GM12878 (cell line): ENCODE measurements at regions not wholly inside any gene's neighbourhood (a gene's known extent, or its start where the extent isn't known, plus 50 kb on each side); places are given as distances from the start of the nearest gene placed in this dataset.

Experiments
- ATAC-seq: fragments of 200-7000 bp; cut with Tn5 transposase; 3 replicates; pipeline ENCODE4 v1.9.1; 2020; ENCODE audit warnings: mild to moderate bottlenecking, moderate library complexity
- BruUV-seq: library from RNA; stranded (reverse); fragments of 400-500 nt; replicated peaks from 2 replicates; lab custom pipeline; 2021; lab: Mats Ljungman, UMichigan
- CTCF ChIA-PET: fragments of 300-600 bp; sonication (Branson Sonifier 250); formaldehyde crosslinking; extraction: SDS; loops from one replicate; lab custom pipeline; 2021; ENCODE audit warnings: inconsistent platforms; lab: Yijun Ruan, JAX
- POLR2A ChIA-PET: fragments of 350-600 bp; formaldehyde crosslinking; extraction: SDS; loops from one replicate; lab custom pipeline; 2021; ENCODE audit warnings: inconsistent platforms; lab: Charles Lee
- RAD21 ChIA-PET: fragments of 300-600 bp; sonication (Branson Sonifier 250); formaldehyde crosslinking; loops from one replicate; lab custom pipeline; 2023; ENCODE audit warnings: antibody characterized with exemption; ENCODE audit not compliant: unreplicated experiment; lab: Charles Lee
- SMC1A ChIA-PET: fragments of 300-600 bp; sonication (Branson Sonifier 250); formaldehyde crosslinking; loops from one replicate; lab custom pipeline; 2023; ENCODE audit not compliant: unreplicated experiment, uncharacterized antibody; lab: Charles Lee
- DNase-seq: peaks from one replicate; pipeline ENCODE4 v3.0.0-alpha.2; 2011; ENCODE audit warnings: low read depth, low spot score
- FAIRE-seq: peaks from 3 replicates; lab custom pipeline; 2011; peaks lifted over from hg19 to GRCh38; lab: Jason Lieb, UNC
- H2AFZ ChIP-seq: 2 replicates; pipeline ENCODE4 v1.6.0; 2011; ENCODE audit warnings: low read depth, low read length, control low read depth; ENCODE audit not compliant: control insufficient read depth
- H3K27ac ChIP-seq: 2 replicates; pipeline ENCODE4 v1.5.1; 2011; ENCODE audit warnings: control low read depth; ENCODE audit not compliant: control insufficient read depth, insufficient read depth
- H3K27me3 ChIP-seq, 2 experiments: replicated peaks in 1 of 2; 2 replicates each; pipeline versions ENCODE4 v1.6.0 to v1.6.1; 2011; ENCODE audit warnings: low read length in 1 of 2; ENCODE audit not compliant: control insufficient read depth in 2 of 2, insufficient read depth in 2 of 2
- H3K36me3 ChIP-seq, 2 experiments: 2 replicates each; pipeline ENCODE4 v1.5.1; 2011; ENCODE audit warnings: low read length in 1 of 2; ENCODE audit not compliant: control insufficient read depth in 2 of 2, insufficient read depth in 2 of 2
- H3K4me1 ChIP-seq: 2 replicates; pipeline ENCODE4 v1.6.1; 2011; ENCODE audit warnings: mild to moderate bottlenecking, low read length, moderate library complexity, mixed read lengths; ENCODE audit not compliant: control insufficient read depth, insufficient read depth
- H3K4me2 ChIP-seq: 2 replicates; pipeline ENCODE4 v1.6.0; 2011; ENCODE audit warnings: control low read depth; ENCODE audit not compliant: control insufficient read depth, insufficient read depth
- H3K4me3 ChIP-seq: fragments of 200-600 bp; sonication (generic); 2 replicates; pipeline ENCODE4 v1.5.1; 2016
- H3K79me2 ChIP-seq: 2 replicates; pipeline ENCODE4 v1.6.0; 2011; ENCODE audit warnings: low read length; ENCODE audit not compliant: control insufficient read depth, insufficient read depth
- H3K9ac ChIP-seq: 2 replicates; pipeline ENCODE4 v1.8.0; 2011; ENCODE audit warnings: low read length, control low read depth, mixed read lengths; ENCODE audit not compliant: control insufficient read depth, insufficient read depth
- H3K9me3 ChIP-seq: replicated peaks from 3 replicates; pipeline ENCODE4 v1.5.1; 2011; ENCODE audit warnings: mild to moderate bottlenecking, low read length; ENCODE audit not compliant: control insufficient read depth, insufficient read depth
- H4K20me1 ChIP-seq: 2 replicates; pipeline ENCODE4 v1.6.0; 2011; ENCODE audit not compliant: control insufficient read depth, insufficient read depth
- ATF3 ChIP-seq: IDR thresholded peaks from 2 replicates; pipeline ENCODE4 v1.6.1; 2011; ENCODE audit warnings: low read depth, mild to moderate bottlenecking, low read length, moderate library complexity, borderline replicate concordance; ENCODE audit errors: extremely low read depth
- CHD1 ChIP-seq: IDR thresholded peaks from 2 replicates; pipeline ENCODE4 v1.6.1; 2012; ENCODE audit warnings: low read depth, low read length, improper control_type of control experiment
- CHD2 ChIP-seq: IDR thresholded peaks from 2 replicates; pipeline ENCODE4 v1.6.1; 2011; ENCODE audit warnings: low read depth, low read length, improper control_type of control experiment, borderline replicate concordance
- CUX1 ChIP-seq: IDR thresholded peaks from 2 replicates; pipeline ENCODE4 v1.6.1; 2012; ENCODE audit warnings: improper control_type of control experiment, low read depth, low read length; ENCODE audit not compliant: insufficient replicate concordance
- E2F8 ChIP-seq: fragments of 450-650 bp; IDR thresholded peaks from 2 replicates; pipeline ENCODE4 v1.6.1; 2018; ENCODE audit warnings: mild to moderate bottlenecking, low read depth, moderate library complexity; ENCODE audit not compliant: partially characterized antibody
- LARP7 ChIP-seq: fragments of 450-650 bp; IDR thresholded peaks from 2 replicates; pipeline ENCODE4 v1.6.1; 2017; ENCODE audit warnings: mild to moderate bottlenecking
- MLLT1 ChIP-seq: fragments of 450-650 bp; IDR thresholded peaks from 2 replicates; pipeline ENCODE4 v1.6.1; 2016; ENCODE audit warnings: mild to moderate bottlenecking
- NFYB ChIP-seq: IDR thresholded peaks from 2 replicates; pipeline ENCODE4 v1.6.1; 2011; ENCODE audit warnings: low read depth, mild to moderate bottlenecking, low read length, improper control_type of control experiment, moderate library complexity; ENCODE audit not compliant: insufficient read depth
- PAX8 ChIP-seq: fragments of 450-650 bp; IDR thresholded peaks from 2 replicates; pipeline ENCODE4 v1.6.1; 2017; ENCODE audit warnings: mild to moderate bottlenecking, moderate library complexity
- POLR2A ChIP-seq: IDR thresholded peaks from 2 replicates; pipeline ENCODE4 v1.6.1; 2011; ENCODE audit warnings: low read depth, mild to moderate bottlenecking, low read length
- SIX5 ChIP-seq: IDR thresholded peaks from 2 replicates; pipeline ENCODE4 v1.6.1; 2011; ENCODE audit warnings: mild to moderate bottlenecking, low read depth, low read length, moderate library complexity; ENCODE audit not compliant: severe bottlenecking
- TBL1XR1 ChIP-seq: IDR thresholded peaks from 2 replicates; pipeline ENCODE4 v1.6.1; 2012; ENCODE audit warnings: low read depth, low read length, improper control_type of control experiment
- WGBS: methylation state at CpG from one replicate; pipeline ENCODE4 v1.1.6; 2016; ENCODE audit warnings: low lambda C conversion rate; ENCODE audit not compliant: insufficient replicate concordance, insufficient coverage; ENCODE audit errors: missing lambda C conversion rate; 5-methylcytosine and 5-hydroxymethylcytosine counted together
- in situ Hi-C: fragments of 300-500 bp; cut with MboI; formaldehyde crosslinking; loops from 9 replicates; pipeline ENCODE4 v1.14.3; 2018; ENCODE audit warnings: mixed read lengths
- intact Hi-C: fragments of 100-400 bp; cut with micrococcal nuclease; formaldehyde crosslinking; loops from one replicate; pipeline ENCODE4 v1.14.2; 2022; ENCODE audit not compliant: unreplicated experiment

- H3K4me3 ChIP-seq = no peak overlapping the region
- H4K20me1 ChIP-seq = no peaks in the 10 kb centered on the region
- intact Hi-C loops (no loop called here), in situ Hi-C loops (no loop called here)
- H3K9ac ChIP-seq = no peak overlapping the region
- no peaks in the 10 kb centered on the region for H3K4me1 ChIP-seq
- ChIA-PET CTCF (no interaction called here), SMC1A (interaction anchor here (0.6 kb wide), 1 partner anchor 219 kb away, joined by 3 read pairs; no protein-coding TSS in a partner anchor)
- no peak for ATAC-seq
- H3K27me3 ChIP-seq = peaks cover 0 to 2% of the 10 kb centered on the region in 2 experiments; a peak in 1 of 4 replicates
- no peak for DNase-seq
- H3K27ac ChIP-seq = no peak overlapping the region
- 40% methylated on average over 4 of the region's 5 CpGs for WGBS
- H3K4me2 ChIP-seq = no peak overlapping the region
- no peak for TF ChIP-seq E2F8
- no peak for TF ChIP-seq POLR2A
- no peak for TF ChIP-seq ATF3
- no peak for TF ChIP-seq CHD2
- TF ChIP-seq LARP7 = no peak
- TF ChIP-seq NFYB = no peak
- no peak for TF ChIP-seq TBL1XR1
- no peak for TF ChIP-seq MLLT1
- TF ChIP-seq CHD1 = no peak
- TF ChIP-seq PAX8 = no peak
- TF ChIP-seq CUX1 = no peak
- no peak for TF ChIP-seq SIX5
- TF ChIP-seq, all 136 proteins: peak for 0
- BruUV-seq = no TSS peak
- ChIA-PET POLR2A (no interaction called here), RAD21 (no interaction called here)
- Histone ChIP-seq H2AFZ (no peak overlapping the region), H3K36me3 (no peaks in the 10 kb centered on the region), H3K9me3 (no peaks in the 10 kb centered on the region), H3K79me2 (no peaks in the 10 kb centered on the region)
- FAIRE-seq = peak; percentile 27
Measured at GRCh38 chr17:63171428-63172393, 205.7 kb downstream of the TANC2 start.
